Kidney epithelial cell (primary cell): ENCODE measurements at regions not wholly inside any gene's neighbourhood (a gene's known extent, or its start where the extent isn't known, plus 50 kb on each side); places are given as distances from the start of the nearest gene placed in this dataset.

Experiments used
- DNase-seq: peaks from one replicate; pipeline ENCODE4 v3.0.0-alpha.2; 2010; ENCODE audit warnings: low read depth
- H3K27me3 ChIP-seq: 2 replicates; pipeline ENCODE4 v1.6.0; 2011; ENCODE audit warnings: low read length; ENCODE audit not compliant: control insufficient read depth, insufficient read depth
- H3K36me3 ChIP-seq: 2 replicates; pipeline ENCODE4 v1.5.1; 2011; ENCODE audit warnings: low read length; ENCODE audit not compliant: control insufficient read depth, insufficient read depth
- H3K4me3 ChIP-seq: 2 replicates; pipeline ENCODE4 v1.5.1; 2011; ENCODE audit warnings: low read depth, mild to moderate bottlenecking, control low read depth, low read length
- TF ChIP-seq, protein P1 (sequence below): IDR thresholded peaks from 2 replicates; pipeline ENCODE4 v1.5.1; 2011; ENCODE audit warnings: mild to moderate bottlenecking, moderate library complexity, low read length, control low read depth, inconsistent platforms; ENCODE audit not compliant: insufficient read depth, poor library complexity, severe bottlenecking

DNA sequence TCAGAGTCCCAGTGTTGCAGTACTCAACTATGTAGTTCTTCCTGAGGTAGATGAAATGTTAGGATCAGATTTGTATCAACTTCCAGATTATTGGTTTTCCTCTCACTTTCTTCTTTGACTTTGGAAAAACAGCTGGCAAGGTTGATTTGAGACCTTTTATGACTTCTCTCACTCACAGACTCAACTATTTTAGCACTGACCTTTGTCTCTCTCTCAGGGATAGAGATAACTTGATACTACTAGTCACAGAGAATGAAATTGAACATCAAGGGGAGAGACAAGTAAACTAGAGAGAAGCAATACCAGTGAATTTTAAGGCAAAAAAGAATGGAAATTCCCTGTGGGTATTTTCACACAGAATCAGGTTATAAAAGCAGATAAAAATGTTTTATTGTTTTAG lies 159.7 kb upstream of the B3GALT2 start:
- no peaks in the 10 kb centered on the region for H3K27me3 ChIP-seq
- no peak overlapping the region for H3K4me3 ChIP-seq
- no peaks in the 10 kb centered on the region for H3K36me3 ChIP-seq
- TF ChIP-seq, protein P1, sequence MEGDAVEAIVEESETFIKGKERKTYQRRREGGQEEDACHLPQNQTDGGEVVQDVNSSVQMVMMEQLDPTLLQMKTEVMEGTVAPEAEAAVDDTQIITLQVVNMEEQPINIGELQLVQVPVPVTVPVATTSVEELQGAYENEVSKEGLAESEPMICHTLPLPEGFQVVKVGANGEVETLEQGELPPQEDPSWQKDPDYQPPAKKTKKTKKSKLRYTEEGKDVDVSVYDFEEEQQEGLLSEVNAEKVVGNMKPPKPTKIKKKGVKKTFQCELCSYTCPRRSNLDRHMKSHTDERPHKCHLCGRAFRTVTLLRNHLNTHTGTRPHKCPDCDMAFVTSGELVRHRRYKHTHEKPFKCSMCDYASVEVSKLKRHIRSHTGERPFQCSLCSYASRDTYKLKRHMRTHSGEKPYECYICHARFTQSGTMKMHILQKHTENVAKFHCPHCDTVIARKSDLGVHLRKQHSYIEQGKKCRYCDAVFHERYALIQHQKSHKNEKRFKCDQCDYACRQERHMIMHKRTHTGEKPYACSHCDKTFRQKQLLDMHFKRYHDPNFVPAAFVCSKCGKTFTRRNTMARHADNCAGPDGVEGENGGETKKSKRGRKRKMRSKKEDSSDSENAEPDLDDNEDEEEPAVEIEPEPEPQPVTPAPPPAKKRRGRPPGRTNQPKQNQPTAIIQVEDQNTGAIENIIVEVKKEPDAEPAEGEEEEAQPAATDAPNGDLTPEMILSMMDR, result no peak
- no peak for DNase-seq

DNA sequence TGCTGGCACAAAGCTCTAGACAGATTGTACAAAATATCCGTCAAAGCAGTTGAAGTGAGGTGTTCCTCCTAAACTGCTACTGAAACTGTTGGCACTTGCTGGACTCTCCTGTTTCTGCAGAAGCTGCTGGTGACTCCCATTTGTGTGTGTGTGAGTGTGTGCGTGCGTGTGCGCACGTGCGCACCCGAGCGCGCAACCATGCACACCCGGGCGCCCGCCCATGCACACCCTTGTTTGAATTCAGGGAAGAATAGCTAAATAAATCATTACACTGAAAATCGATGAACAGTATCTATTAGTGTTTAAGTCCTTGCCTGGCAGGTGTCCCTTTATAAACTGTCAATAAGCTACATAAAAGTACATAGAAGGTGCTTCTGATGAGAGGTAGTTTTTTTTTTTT lies 156.4 kb upstream of the B3GALT2 start:
- no peak overlapping the region for H3K4me3 ChIP-seq
- no peaks in the 10 kb centered on the region for H3K27me3 ChIP-seq
- no peak for DNase-seq
- H3K36me3 ChIP-seq, result no peaks in the 10 kb centered on the region
- TF ChIP-seq, protein P1, result no peak

DNA sequence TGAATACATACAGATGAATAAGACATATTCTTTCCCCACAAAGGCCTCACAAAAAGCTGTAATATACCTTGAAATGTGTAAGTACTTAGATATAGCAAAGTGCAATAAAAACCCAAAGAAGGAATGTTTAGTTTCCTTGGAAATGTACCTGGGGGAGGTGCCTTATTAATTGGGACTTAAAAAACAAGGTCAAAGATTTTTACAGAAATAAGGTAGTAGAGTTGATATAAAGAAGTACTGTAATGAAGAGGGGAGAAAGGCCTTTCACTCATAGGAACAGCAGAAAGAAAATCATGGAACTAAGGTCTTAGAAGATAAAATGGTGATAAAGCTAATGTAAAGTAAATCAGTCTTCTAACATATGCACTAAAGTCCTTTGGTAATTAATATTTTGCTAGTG lies 153.9 kb upstream of the B3GALT2 start:
- no peaks in the 10 kb centered on the region for H3K36me3 ChIP-seq
- no peak for DNase-seq
- no peak overlapping the region for H3K4me3 ChIP-seq
- TF ChIP-seq, protein P1, result no peak
- H3K27me3 ChIP-seq, result no peaks in the 10 kb centered on the region

DNA sequence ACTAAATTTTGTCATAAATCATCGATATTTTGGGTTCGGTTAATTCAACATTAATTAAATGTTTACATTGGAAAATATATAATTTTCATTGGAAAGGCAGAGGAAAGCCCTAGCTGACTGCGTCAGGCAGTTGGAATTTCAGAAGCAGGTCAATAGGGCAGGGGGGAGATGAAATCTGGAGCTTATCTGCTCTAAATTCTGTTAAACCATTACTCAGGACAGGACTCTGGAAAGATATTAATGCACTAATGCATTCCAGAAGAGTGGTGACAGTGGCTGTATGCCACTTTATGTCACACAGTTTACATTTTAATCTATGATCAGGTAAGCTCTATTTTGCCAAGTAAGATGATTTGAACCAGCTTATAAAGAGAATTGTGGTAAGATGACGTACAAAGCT lies 153.0 kb upstream of the B3GALT2 start:
- DNase-seq, result no peak
- TF ChIP-seq, protein P1, result no peak
- Histone ChIP-seq H3K4me3 (no peak overlapping the region), H3K27me3 (no peaks in the 10 kb centered on the region), H3K36me3 (no peaks in the 10 kb centered on the region)

DNA sequence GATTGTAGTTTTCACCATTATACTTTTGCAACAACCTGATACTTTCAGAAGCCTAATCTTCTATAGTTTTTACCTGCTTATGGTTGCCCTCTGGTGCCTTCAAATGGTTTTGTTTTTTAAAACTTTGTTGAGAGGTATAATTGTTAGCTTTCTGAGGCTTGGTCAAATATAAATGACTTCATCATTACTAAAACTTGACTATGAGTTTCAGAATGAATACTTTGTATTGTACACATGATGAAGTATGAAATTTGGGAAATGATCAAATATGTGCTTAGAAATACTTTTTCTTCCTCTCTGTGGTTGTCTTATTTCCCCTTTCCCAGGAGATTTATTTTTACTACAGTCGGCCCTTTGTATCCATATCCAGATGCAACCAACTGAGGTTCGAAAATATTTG lies 151.8 kb upstream of the B3GALT2 start:
- TF ChIP-seq, protein P1, result no peak
- DNase-seq, result no peak
- H3K27me3 ChIP-seq, result no peaks in the 10 kb centered on the region
- H3K36me3 ChIP-seq, result no peaks in the 10 kb centered on the region
- H3K4me3 ChIP-seq, result no peak overlapping the region

DNA sequence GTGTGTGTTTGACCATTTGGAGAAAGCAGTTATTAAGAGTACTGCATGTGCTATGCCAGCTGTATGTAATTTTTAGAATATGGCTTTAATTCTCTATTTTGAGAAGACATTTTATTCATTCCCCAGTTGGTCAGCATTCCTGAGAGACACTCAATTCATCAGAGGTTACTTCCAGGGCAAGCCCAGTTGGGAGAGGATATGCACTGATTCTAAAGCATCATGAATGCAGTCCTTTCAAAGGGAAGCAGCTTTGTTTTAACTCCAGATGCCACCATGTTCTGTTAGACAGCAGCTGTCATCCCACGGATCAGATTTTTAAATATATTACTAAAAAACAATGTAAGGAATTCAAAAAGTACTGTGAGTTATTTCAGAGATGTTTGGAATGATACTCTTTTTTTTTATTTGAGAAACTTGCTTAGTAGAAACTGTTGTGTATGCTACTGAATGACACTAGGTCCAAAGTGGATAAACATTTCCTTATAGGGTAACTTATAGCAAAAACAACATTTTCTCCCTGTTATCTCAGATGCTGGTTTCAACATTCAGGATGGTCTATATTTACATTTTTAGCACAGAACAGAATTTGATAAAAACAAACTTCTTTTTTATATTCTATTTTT lies 149.5 kb upstream of the B3GALT2 start:
- TF ChIP-seq, protein P1, result no peak
- H3K27me3 ChIP-seq, result no peaks in the 10 kb centered on the region
- H3K36me3 ChIP-seq, result no peaks in the 10 kb centered on the region
- H3K4me3 ChIP-seq, result no peak overlapping the region
- no peak for DNase-seq
